EH (cell line): ENCODE measurements at regions not wholly inside any gene's neighbourhood (a gene's known extent, or its start where the extent isn't known, plus 50 kb on each side); places are given as distances from the start of the nearest gene placed in this dataset.
A peak's percentile ranks its signal among the peaks of the same experiment; 100 is the strongest.

Experiments
- DNase-seq: peaks from one replicate; pipeline ENCODE4 v3.0.0-alpha.2; 2015; ENCODE audit warnings: low read depth

DNA sequence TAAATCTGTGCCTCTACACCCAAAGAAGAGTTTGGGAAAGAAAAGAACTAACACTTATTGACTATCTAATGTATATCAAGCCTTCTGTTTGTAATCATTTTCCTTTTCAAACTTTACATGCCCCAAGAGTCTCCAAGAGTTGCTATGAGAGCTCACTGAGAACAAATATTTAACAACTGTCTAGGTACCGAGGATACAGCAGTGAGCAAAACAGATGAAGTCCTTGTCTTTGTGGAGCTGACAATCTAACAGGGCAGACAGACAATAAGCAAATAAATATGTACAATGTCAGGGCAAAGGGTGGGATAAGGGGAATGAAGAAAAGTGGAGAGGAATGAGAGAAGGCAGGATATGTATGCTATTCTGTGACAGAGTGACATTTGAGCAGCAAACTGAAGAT, 64.8 kb upstream of the KSR1 start:
- DNase-seq = no peak

GRCh38 chr17:27396045-27396444, 60.2 kb upstream of the KSR1 start:
- DNase-seq = no peak

GRCh38 chr17:27396941-27397340, 59.3 kb upstream of the KSR1 start:
- peak; percentile 87 for DNase-seq

GRCh38 chr17:27398691-27399090, 57.6 kb upstream of the KSR1 start:
- no peak for DNase-seq

DNA sequence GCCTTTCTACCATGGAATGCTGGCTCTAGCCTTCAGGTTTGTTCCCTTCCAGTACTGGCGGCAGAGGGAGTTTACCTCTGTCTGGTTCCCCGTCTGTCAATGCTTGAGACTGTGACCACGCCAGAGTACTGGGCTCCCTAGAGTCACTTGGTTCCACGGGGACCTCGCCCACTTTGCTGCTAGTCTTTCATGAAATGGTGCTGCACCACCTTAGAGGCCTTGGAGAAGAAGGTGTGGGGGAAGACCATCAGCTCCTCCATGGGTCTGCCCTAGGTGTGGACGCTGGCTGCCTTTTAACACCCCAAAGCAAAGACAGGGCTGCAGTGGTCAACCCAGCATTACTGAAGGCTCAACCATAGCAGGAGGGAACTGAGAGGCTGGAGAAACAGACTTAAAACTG, 55.3 kb upstream of the KSR1 start:
- DNase-seq = no peak

GRCh38 chr17:27402943-27403342, 53.3 kb upstream of the KSR1 start:
- DNase-seq = no peak

DNA sequence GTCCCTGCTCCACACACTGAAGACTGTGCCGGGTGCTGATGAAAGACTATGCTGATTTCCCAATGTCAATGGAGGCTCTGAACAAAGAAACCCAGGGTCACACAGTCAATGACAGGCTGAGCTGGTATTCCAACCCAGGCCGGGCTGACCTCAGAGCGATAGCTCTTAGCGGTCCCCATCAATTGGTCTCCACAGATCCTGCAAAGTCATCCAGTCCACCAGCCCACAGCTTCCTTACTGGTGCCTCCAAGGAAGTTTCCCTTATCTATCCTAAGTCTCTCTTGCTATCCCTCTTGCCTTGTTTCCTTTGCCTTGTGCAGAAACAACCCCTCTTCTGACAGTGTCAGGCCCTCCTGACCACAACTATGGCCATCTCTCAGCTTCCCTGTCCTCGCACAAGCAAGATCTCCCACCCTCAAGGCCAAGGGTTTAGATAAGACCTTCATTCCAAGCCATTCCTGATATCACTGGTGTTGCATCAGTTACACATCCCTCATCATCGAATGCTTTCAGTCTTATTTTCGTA, 52.7 kb upstream of the KSR1 start:
- no peak for DNase-seq

- no peak for DNase-seq
Observed at GRCh38 chr17:27404676-27405075, 51.6 kb upstream of the KSR1 start.
